Tibial nerve (tissue), 4 donors: ENCODE measurements at regions not wholly inside any gene's neighbourhood (a gene's known extent, or its start where the extent isn't known, plus 50 kb on each side); places are given as distances from the start of the nearest gene placed in this dataset.

Experiments
- CTCF ChIP-seq, 5 experiments: fragments of 200-600 bp in 3 of 5; fragments of 450-650 bp in 2 of 5; sonication (generic) in 3 of 5; IDR thresholded peaks; one replicate each; pipeline ENCODE4 v1.5.1; 2016 to 2019; ENCODE audit warnings: antibody characterized with exemption in 5 of 5, mild to moderate bottlenecking in 3 of 5, moderate library complexity in 2 of 5
- EP300 ChIP-seq, 2 donors: sonication (generic); formaldehyde crosslinking; IDR thresholded peaks; one replicate each; pipeline ENCODE4 v1.6.1; 2017; ENCODE audit warnings: antibody characterized with exemption in 2 of 2, mild to moderate bottlenecking in 1 of 2
- POLR2A ChIP-seq, 2 donors: fragments of 450-650 bp; IDR thresholded peaks; one replicate each; pipeline ENCODE4 v1.6.1; 2017; ENCODE audit warnings: antibody characterized with exemption in 2 of 2, mild to moderate bottlenecking in 2 of 2, moderate library complexity in 2 of 2

GRCh38 chr10:53358536-53358935 lies 586.0 kb upstream of the MBL2 start:
- TF ChIP-seq EP300 (IDR thresholded peaks at IDR 0.05) (no peak), CTCF (IDR thresholded peaks at IDR 0.05) (no peak), POLR2A (IDR thresholded peaks at IDR 0.05) (no peak)
